Heart right ventricle (tissue), 16 donors: ENCODE measurements at regions not wholly inside any gene's neighbourhood (a gene's known extent, or its start where the extent isn't known, plus 50 kb on each side); places are given as distances from the start of the nearest gene placed in this dataset.

Source experiments
- ATAC-seq, 8 donors: fragments of 200-7000 bp; cut with Tn5 transposase; one replicate each; pipeline ENCODE4 v1.9.1; 2020; ENCODE audit warnings: mild to moderate bottlenecking in 8 of 8, moderate library complexity in 8 of 8, moderate number of reproducible peaks in 1 of 8
- DNase-seq, 2 donors: peaks; one replicate each; pipeline ENCODE4 v3.0.0-alpha.2; 2020
- H3K27ac ChIP-seq, 10 donors: fragments of 200-600 bp; sonication (generic) in 2 of 10; one replicate each; pipeline versions ENCODE4 v1.5.0 to v1.8.0; 2020 to 2022; ENCODE audit warnings: mild to moderate bottlenecking in 3 of 10
- H3K27me3 ChIP-seq, 7 donors: fragments of 200-600 bp; one replicate each; pipeline ENCODE4 v1.8.0; 2021 to 2022; ENCODE audit warnings: mild to moderate bottlenecking in 2 of 7
- H3K36me3 ChIP-seq, 9 donors: fragments of 200-600 bp; sonication (generic) in 1 of 9; one replicate each; pipeline versions ENCODE4 v1.5.0 to v1.8.0; 2020 to 2022; ENCODE audit warnings: mild to moderate bottlenecking in 2 of 9
- H3K4me1 ChIP-seq, 9 donors: fragments of 200-600 bp; sonication (generic) in 1 of 9; one replicate each; pipeline versions ENCODE4 v1.5.0 to v1.8.0; 2020 to 2022; ENCODE audit warnings: mild to moderate bottlenecking in 4 of 9
- H3K4me3 ChIP-seq, 10 donors: fragments of 200-600 bp; sonication (generic) in 2 of 10; one replicate each; pipeline versions ENCODE4 v1.5.0 to v1.8.0; 2020 to 2022; ENCODE audit warnings: mild to moderate bottlenecking in 7 of 10, moderate library complexity in 2 of 10
- H3K9me3 ChIP-seq, 11 donors: fragments of 200-600 bp in 10 of 11; sonication (generic) in 2 of 11; one replicate each; pipeline versions ENCODE4 v1.5.0 to v1.8.0; 2013 to 2022; ENCODE audit warnings: mild to moderate bottlenecking in 2 of 11, control low read depth in 1 of 11, moderate library complexity in 1 of 11
- CTCF ChIP-seq, 9 donors: fragments of 200-600 bp; sonication (generic) in 2 of 9; IDR thresholded peaks; one replicate each; pipeline versions ENCODE4 v1.5.0 to v1.8.0; 2021 to 2022; ENCODE audit warnings: antibody characterized with exemption in 9 of 9, mild to moderate bottlenecking in 5 of 9, moderate library complexity in 1 of 9
- WGBS, 2 donors: extraction: QIAGEN DNeasy Blood & Tissue Kit; methylation state at CpG; one replicate each; pipeline ENCODE4 v1.1.7; 2013; ENCODE audit warnings: inconsistent platforms in 1 of 2; 5-methylcytosine and 5-hydroxymethylcytosine counted together
- intact Hi-C, 10 donors: fragments of 100-400 bp; cut with DNase I; formaldehyde crosslinking; loops; one replicate each; pipeline versions ENCODE4 v1.11.1 to v1.14.2; 2022
- donor health status: Arrhythmogenic right ventricular cardiomyopathy.
- donor health status: ischemic (EF 13 %, LVEDD 7.1; RV severe dilation, severe dysfunction).
- donor health status: healthy with polysubstance abuse.
- donor health status: DM: no; HTN: yes; CAD: no.
- donor health status: DM: no; HTN: no; CAD: no.
- donor health status: ischemic (EF 25% LVEDD 6.9; RV normal size, moderate dysfunction).
- donor health status: ischemic (EF 25% LVEDD 5.7; RV mildly dilated, moderate dysfunction).
- donor health status: healthy.
- donor health status: DM: yes; HTN: yes; CAD: no.
- donor health status: Ischemic cardiomyopathy.
- donor health status: ischemic (EF 35%, LVEDD 5.7; RV mildly dilated, moderate dysfunction).
- donor health status: nonischemic (EF 11% LVEDD 7.7; RV severe dilation, severe dysfunction).
- donor health status: DM: yes; HTN: yes; CAD: no.
- donor health status: PGD.
- donor health status: ischemic (EF 29% LVEDD 5.4; RV normal size, mild dysfunction).
- donor health status: nonischemic (EF 23%, LVEDD 6.1; RV moderate dilation, normal function).

DNA sequence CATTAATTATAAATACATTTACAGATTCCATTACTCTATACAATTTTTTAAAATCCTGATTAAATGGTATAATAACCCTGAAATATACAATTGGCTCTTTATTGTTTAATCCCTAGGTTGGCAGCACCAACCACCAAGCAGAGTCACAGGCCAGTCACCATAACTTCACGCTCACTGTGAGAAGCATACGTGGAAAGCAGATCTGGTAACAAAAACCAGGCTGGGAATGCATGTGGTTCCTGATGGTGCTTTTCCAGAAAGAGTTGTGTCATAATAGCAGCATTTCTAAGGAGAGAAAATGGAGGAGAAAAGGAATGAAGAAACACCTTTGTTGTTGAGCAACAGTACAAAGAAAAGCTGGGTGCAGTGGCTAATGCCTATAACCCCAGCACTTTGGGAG, 66.1 kb downstream of the SIX6 start:
- no peak overlapping the region for H3K27ac ChIP-seq
- H3K36me3 ChIP-seq = no peaks in the 10 kb centered on the region
- H3K27me3 ChIP-seq = peaks cover 0 to 1% (median 0%) of the 10 kb centered on the region in 7 donors
- intact Hi-C loops = no loop called here
- no peak overlapping the region for H3K4me3 ChIP-seq
- no peak for DNase-seq
- no peak for ATAC-seq
- TF ChIP-seq CTCF (IDR thresholded peaks at IDR 0.05) = no peak
- 81 to 87% methylated on average over 2 of the region's 2 CpGs for WGBS, 2 donors
- H3K9me3 ChIP-seq = peaks cover 0 to 13% (median 0%) of the 10 kb centered on the region in 11 donors
- no peaks in the 10 kb centered on the region for H3K4me1 ChIP-seq

DNA sequence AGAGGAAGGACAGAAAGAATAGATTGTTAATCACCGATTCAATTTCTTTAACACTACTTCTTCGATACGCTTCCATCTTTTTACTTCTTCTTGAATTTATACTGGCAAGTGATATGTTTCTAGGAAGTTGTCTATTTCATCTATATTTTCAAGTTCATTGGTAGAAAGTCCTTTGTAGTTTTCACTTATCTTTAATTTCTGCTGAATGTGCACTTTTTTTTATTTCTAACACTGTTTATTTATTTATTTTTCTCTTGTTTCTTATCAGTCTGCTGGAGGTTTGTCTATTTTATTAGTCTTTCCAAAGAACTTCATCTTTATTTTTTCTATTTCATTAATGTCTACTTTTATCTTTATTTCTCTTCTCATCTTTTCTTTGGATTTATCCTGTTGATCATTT, 63.6 kb downstream of the SIX1 start:
- 96 to 97% methylated on average over 3 of the region's 3 CpGs for WGBS, 2 donors
- Histone ChIP-seq H3K36me3 (no peaks in the 10 kb centered on the region), H3K27me3 (peaks cover 0 to 10% (median 0%) of the 10 kb centered on the region in 7 donors), H3K4me3 (no peak overlapping the region), H3K4me1 (no peaks in the 10 kb centered on the region), H3K9me3 (no peaks in the 10 kb centered on the region), H3K27ac (no peak overlapping the region)
- no peak for TF ChIP-seq CTCF (IDR thresholded peaks at IDR 0.05)
- intact Hi-C loops = no loop called here
- ATAC-seq (no peak), DNase-seq (no peak)

GRCh38 chr14:60589442-60589841, 59.8 kb downstream of the SIX1 start:
- ATAC-seq = no peak
- no peak for DNase-seq
- H3K4me1 ChIP-seq = no peaks in the 10 kb centered on the region
- TF ChIP-seq CTCF (IDR thresholded peaks at IDR 0.05) = no peak
- intact Hi-C loops = no loop called here
- no peak overlapping the region for H3K27ac ChIP-seq
- peaks cover 0 to 5% (median 0%) of the 10 kb centered on the region in 7 donors for H3K27me3 ChIP-seq
- WGBS, 2 donors = 96 to 100% methylated on average over 1 of the region's 1 CpG
- H3K4me3 ChIP-seq = no peak overlapping the region
- H3K36me3 ChIP-seq = no peaks in the 10 kb centered on the region
- no peaks in the 10 kb centered on the region for H3K9me3 ChIP-seq

- intact Hi-C loops = no loop called here
- no peaks in the 10 kb centered on the region for H3K9me3 ChIP-seq
- no peak for DNase-seq
- no peak for ATAC-seq
- WGBS, 2 donors = 25 to 28% methylated on average over 1 of the region's 1 CpG
- TF ChIP-seq CTCF (IDR thresholded peaks at IDR 0.05) = no peak
- no peaks in the 10 kb centered on the region for H3K36me3 ChIP-seq
- H3K4me3 ChIP-seq = no peak overlapping the region
- H3K27ac ChIP-seq = no peak overlapping the region
- H3K4me1 ChIP-seq = no peaks in the 10 kb centered on the region
- peaks cover 0 to 5% (median 0%) of the 10 kb centered on the region in 7 donors for H3K27me3 ChIP-seq
Observed at GRCh38 chr14:60590991-60591414, 58.3 kb downstream of the SIX1 start.
